Adrenal gland (tissue), 9 donors: ENCODE measurements at regions not wholly inside any gene's neighbourhood (a gene's known extent, or its start where the extent isn't known, plus 50 kb on each side); places are given as distances from the start of the nearest gene placed in this dataset.

ENCODE experiments used
- DNase-seq, 7 donors: peaks; one replicate each; pipeline ENCODE4 v3.0.0-alpha.2; 2019 to 2020
- H3K27ac ChIP-seq, 5 donors: fragments of 200-600 bp; sonication (generic) in 4 of 5; 1 replicate in 3 of 5; 2 replicates in 2 of 5; pipeline versions ENCODE4 v1.5.1 to v1.8.0; 2016 to 2020; ENCODE audit warnings: mild to moderate bottlenecking in 1 of 5
- H3K27me3 ChIP-seq: fragments of 200-600 bp; 2 replicates; pipeline ENCODE4 v1.8.0; 2021
- H3K36me3 ChIP-seq, 2 donors: fragments of 200-600 bp; replicated peaks in 1 of 2; 1 replicate in 1 of 2; 2 replicates in 1 of 2; pipeline versions ENCODE4 v1.5.1 to v1.8.0; 2018 to 2022
- H3K4me1 ChIP-seq, 2 donors: fragments of 200-600 bp; replicated peaks in 1 of 2; 1 replicate in 1 of 2; 2 replicates in 1 of 2; pipeline versions ENCODE4 v1.5.1 to v1.8.0; 2018 to 2021
- H3K4me3 ChIP-seq, 4 donors: fragments of 200-600 bp; sonication (generic) in 3 of 4; one replicate each; pipeline ENCODE4 v1.5.1; 2016 to 2018
- H3K9me3 ChIP-seq, 3 donors: fragments of 200-600 bp; sonication (generic) in 1 of 3; replicated peaks in 1 of 3; 1 replicate in 2 of 3; 2 replicates in 1 of 3; pipeline versions ENCODE4 v1.5.1 to v1.8.0; 2016 to 2021
- POLR2A ChIP-seq, 2 donors: fragments of 450-650 bp; IDR thresholded peaks; one replicate each; pipeline ENCODE4 v1.6.1; 2017; ENCODE audit warnings: antibody characterized with exemption in 2 of 2, mild to moderate bottlenecking in 2 of 2, moderate library complexity in 1 of 2
- WGBS, 4 donors: extraction: QIAGEN DNeasy Blood & Tissue Kit in 2 of 4; methylation state at CpG; one replicate each; pipeline versions ENCODE4 v1.1.5 to v1.1.7; 2013 to 2017; 5-methylcytosine and 5-hydroxymethylcytosine counted together
- intact Hi-C, 2 donors: fragments of 100-400 bp; cut with DNase I; formaldehyde crosslinking; loops; one replicate each; pipeline versions ENCODE4 v1.14.1 to v1.15.0; 2022 to 2023
- TF ChIP-seq, protein P1 (sequence below), 6 experiments: fragments of 450-650 bp in 4 of 6; fragments of 200-600 bp in 2 of 6; sonication (generic) in 1 of 6; IDR thresholded peaks; 1 replicate in 5 of 6; 2 replicates in 1 of 6; pipeline versions ENCODE4 v1.5.1 to v1.8.0; 2016 to 2021; ENCODE audit warnings: antibody characterized with exemption in 6 of 6, mild to moderate bottlenecking in 2 of 6, moderate library complexity in 1 of 6
- donor health status: healthy with polysubstance abuse.
- donor health status: Bipolar disorder and iron deficiency.
- donor health status: DM: yes; HTN: yes; CAD: no.
- donor health status: DM: no; HTN: no; CAD: no.
- donor health status: DM: no; HTN: no; CAD: no.

DNA sequence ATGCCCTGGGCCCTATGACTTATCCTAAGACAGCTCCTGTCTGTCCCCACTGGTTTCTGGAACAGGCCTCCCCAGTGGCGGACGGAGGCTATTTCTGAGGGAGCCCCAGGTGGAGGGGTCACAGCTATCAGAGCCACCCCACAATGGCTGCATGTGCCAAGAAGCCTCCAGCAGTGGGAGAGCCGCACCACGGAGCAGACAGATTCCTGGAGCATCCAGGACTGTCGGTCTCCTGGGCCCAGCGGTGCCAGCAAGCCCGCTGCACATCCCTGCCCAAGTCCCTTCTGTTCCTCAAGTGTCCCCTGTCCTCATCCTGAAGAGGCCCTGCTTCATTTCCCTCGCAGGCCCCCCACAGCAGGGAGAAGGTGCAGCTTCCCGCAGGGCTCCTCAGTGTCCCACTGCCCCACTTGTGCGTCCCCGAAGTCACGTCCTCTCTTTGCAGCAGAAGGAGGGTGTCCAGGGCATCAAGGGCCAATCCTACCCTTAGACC, 193.0 kb upstream of the SHH start:
- TF ChIP-seq, protein P1, sequence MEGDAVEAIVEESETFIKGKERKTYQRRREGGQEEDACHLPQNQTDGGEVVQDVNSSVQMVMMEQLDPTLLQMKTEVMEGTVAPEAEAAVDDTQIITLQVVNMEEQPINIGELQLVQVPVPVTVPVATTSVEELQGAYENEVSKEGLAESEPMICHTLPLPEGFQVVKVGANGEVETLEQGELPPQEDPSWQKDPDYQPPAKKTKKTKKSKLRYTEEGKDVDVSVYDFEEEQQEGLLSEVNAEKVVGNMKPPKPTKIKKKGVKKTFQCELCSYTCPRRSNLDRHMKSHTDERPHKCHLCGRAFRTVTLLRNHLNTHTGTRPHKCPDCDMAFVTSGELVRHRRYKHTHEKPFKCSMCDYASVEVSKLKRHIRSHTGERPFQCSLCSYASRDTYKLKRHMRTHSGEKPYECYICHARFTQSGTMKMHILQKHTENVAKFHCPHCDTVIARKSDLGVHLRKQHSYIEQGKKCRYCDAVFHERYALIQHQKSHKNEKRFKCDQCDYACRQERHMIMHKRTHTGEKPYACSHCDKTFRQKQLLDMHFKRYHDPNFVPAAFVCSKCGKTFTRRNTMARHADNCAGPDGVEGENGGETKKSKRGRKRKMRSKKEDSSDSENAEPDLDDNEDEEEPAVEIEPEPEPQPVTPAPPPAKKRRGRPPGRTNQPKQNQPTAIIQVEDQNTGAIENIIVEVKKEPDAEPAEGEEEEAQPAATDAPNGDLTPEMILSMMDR (IDR thresholded peaks at IDR 0.05) = no peak
- TF ChIP-seq POLR2A (IDR thresholded peaks at IDR 0.05) = no peak
- Histone ChIP-seq H3K9me3 (peaks cover 0 to 7% (median 0%) of the 10 kb centered on the region in 3 donors), H3K27ac (no peak overlapping the region), H3K4me1 (no peaks in the 10 kb centered on the region), H3K36me3 (no peaks in the 10 kb centered on the region), H3K4me3 (no peak overlapping the region), H3K27me3 (no peaks in the 10 kb centered on the region)
- intact Hi-C loops = no loop called here
- DNase-seq = peak in 4 of 7 donors; percentile 2 to 13 (median 10)
- 87 to 93% (median 89%) methylated on average over 3 to 12 of the region's 12 CpGs for WGBS, 4 donors

DNA sequence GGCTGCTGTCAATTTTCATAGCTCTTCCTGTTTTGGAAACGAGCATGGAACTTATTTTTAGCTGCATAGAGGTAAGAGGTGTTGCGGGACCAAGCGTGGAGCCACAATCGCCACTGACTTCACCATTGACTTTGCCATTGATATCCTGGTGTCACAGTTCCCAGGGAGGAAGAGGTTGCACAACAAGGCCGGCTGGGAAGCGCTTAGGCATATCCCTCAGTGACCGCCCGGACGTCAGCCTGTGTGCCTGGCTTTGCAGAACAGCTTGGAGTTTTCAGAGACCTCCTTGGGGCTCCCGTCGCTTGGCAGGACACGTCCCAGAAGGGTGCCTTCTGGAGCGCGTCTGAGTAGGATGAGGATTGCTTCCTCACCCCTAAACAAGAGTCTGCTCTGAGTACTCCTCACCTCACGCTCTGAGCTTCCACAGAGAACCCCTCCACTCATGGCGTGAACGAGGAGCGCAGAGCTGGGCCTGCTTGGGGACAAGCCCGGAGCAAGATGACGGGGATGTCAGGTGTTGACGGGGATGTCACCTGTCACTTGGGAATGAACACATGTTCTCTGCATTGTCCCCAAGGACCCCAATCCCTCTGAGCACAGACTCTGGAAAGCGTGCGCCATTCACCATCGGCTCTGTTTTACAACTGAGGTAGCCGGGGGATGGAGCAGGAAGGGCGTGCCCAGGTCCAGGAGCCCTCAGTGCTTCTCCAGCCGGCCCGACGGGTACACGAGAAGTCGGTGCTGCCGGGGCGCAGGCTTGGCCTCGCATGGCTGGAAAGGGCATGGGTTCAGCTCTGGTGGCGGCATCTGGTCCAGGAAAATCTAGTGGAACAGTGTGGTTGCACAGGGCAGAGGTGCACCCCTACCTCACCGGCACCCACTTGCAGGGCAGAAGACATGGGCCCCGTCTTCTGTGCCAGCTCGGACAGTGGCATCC, 192.3 kb upstream of the SHH start:
- peaks cover 0 to under 1% (median 0%) of the 10 kb centered on the region in 3 donors for H3K9me3 ChIP-seq
- no peaks in the 10 kb centered on the region for H3K4me1 ChIP-seq
- TF ChIP-seq, protein P1 (IDR thresholded peaks at IDR 0.05) = no peak
- TF ChIP-seq POLR2A (IDR thresholded peaks at IDR 0.05) = no peak
- no peaks in the 10 kb centered on the region for H3K27me3 ChIP-seq
- H3K27ac ChIP-seq = no peak overlapping the region
- 88 to 92% (median 92%) methylated on average over 25 to 38 of the region's 38 CpGs for WGBS, 4 donors
- no peaks in the 10 kb centered on the region for H3K36me3 ChIP-seq
- DNase-seq = peak in 4 of 7 donors; percentile 5 to 34 (median 8)
- intact Hi-C loops = no loop called here
- no peak overlapping the region for H3K4me3 ChIP-seq

DNA sequence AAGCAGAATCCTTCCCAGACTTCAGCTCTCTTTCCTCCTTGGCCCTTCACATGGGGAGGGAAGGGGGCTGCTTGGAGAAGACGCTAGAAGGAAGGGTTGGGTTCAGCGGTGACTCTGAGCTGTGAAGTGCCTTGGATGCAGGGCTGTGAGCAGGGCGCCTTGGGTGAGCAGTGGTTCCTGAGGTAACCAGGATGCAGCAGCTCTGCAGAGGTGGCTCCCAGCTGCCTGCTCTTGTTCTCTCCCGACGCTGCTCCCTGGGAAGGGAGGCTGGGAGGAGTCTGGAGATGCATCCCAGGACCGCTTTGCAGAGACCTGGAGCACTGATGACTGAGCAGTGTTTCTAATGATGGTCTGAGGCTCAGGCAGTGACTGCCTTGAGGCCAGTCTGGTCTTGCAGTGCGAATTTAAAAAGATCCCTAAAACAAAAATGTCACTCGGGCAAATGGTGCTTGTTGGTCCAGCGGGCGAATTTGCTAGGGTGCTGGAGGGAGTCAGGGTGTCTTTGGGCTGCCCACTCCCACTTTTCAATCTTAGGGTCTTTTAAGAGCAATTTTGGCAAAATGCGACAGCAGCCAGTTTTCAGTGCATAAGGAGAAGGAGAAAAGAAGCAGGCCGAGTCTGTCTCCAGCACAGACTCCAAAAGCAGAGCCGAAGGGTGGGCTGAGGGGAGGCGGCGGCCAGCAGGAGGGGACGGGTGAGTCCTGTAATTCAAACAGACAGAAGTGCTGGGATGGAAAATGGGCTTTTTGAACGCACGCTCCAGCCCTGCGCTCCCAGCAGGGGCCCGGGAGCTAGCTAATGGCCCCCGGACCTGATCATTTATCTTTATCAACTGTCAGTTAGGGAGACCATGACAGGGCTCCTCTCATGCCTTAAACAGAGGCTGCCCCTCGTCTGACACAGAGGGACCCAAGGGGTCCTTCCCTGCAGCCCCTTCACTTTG, 191.2 kb upstream of the SHH start:
- Histone ChIP-seq H3K9me3 (no peaks in the 10 kb centered on the region), H3K27ac (no peak overlapping the region), H3K4me3 (no peak overlapping the region), H3K36me3 (no peaks in the 10 kb centered on the region), H3K4me1 (no peaks in the 10 kb centered on the region), H3K27me3 (no peaks in the 10 kb centered on the region)
- intact Hi-C loops = no loop called here
- no peak for TF ChIP-seq POLR2A (IDR thresholded peaks at IDR 0.05)
- TF ChIP-seq, protein P1 (IDR thresholded peaks at IDR 0.05) = no peak
- 80 to 85% (median 81%) methylated on average over 18 to 22 of the region's 22 CpGs for WGBS, 4 donors
- peak in 3 of 7 donors; percentile 3 to 33 (median 11) for DNase-seq
